ENCODE measurements at regions not wholly inside any gene's neighbourhood (a gene's known extent, or its start where the extent isn't known, plus 50 kb on each side); places are given as distances from the start of the nearest gene placed in this dataset.

DNA sequence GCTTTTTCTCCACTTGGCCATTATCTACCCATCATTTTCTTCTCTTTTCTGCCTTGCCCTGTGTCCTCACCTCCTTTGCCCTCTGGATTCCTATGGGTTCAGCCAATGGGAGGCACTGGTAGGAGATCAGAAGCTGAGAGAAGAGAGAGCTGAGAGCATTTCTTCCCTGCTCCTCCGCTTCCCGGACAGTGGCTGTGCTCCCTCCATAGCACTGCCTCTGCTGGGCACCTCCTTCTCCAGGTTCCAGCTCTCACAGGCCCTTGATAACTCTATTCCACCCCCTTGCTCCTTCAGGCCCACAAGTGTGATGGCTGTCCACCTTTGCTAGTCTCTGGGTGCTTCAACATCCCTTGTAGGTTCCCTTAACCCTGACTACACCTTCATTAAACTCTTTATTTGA, 79.6 kb downstream of the LSM5 start:
- no peak overlapping the region for H3K4me3 ChIP-seq (ENCODE audit: low read depth, low read length)
- TF ChIP-seq, protein P1, sequence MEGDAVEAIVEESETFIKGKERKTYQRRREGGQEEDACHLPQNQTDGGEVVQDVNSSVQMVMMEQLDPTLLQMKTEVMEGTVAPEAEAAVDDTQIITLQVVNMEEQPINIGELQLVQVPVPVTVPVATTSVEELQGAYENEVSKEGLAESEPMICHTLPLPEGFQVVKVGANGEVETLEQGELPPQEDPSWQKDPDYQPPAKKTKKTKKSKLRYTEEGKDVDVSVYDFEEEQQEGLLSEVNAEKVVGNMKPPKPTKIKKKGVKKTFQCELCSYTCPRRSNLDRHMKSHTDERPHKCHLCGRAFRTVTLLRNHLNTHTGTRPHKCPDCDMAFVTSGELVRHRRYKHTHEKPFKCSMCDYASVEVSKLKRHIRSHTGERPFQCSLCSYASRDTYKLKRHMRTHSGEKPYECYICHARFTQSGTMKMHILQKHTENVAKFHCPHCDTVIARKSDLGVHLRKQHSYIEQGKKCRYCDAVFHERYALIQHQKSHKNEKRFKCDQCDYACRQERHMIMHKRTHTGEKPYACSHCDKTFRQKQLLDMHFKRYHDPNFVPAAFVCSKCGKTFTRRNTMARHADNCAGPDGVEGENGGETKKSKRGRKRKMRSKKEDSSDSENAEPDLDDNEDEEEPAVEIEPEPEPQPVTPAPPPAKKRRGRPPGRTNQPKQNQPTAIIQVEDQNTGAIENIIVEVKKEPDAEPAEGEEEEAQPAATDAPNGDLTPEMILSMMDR (IDR thresholded peaks at IDR 0.05; ENCODE audit: insufficient read depth, low read length, missing control alignments), result no peak
- ChIA-PET CTCF (no interaction called here), POLR2A (no interaction called here)
- no peak for DNase-seq (ENCODE audit: low read depth, low spot score)

- no peak overlapping the region for H3K4me3 ChIP-seq (ENCODE audit: low read depth, low read length)
- DNase-seq (ENCODE audit: low read depth, low spot score), result no peak
- CTCF ChIA-PET, result no interaction called here
- TF ChIP-seq, protein P1 (IDR thresholded peaks at IDR 0.05; ENCODE audit: insufficient read depth, low read length, missing control alignments), result no peak
- POLR2A ChIA-PET, result no interaction called here
Measured at GRCh38 chr7:32406386-32406785, 83.8 kb downstream of the LSM5 start.

GRCh38 chr7:32403463-32404229, 86.5 kb downstream of the LSM5 start:
- POLR2A ChIA-PET, result no interaction called here
- no peak overlapping the region for H3K4me3 ChIP-seq (ENCODE audit: low read depth, low read length)
- DNase-seq (ENCODE audit: low read depth, low spot score), result no peak
- TF ChIP-seq, protein P1 (IDR thresholded peaks at IDR 0.05; ENCODE audit: insufficient read depth, low read length, missing control alignments), result no peak
- CTCF ChIA-PET, result no interaction called here

DNA sequence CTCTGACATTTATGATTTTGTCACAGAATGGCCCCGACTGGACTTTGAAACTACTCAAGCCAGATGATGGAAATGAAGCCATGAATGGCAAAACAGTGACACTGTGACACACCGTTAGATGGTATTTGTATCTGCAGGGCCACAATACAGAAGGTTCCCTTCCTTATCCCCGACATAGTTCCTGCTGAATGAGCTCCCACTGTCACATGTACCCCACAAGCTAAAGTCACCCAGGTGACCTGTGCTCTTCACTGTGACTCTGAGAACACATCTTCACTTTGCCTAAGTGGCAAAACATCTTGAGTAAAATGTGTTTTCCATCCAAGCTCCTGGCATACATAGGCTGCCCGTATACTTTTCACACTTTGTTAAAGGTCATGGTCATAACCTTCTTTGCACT, 89.5 kb downstream of the LSM5 start:
- TF ChIP-seq, protein P1 (IDR thresholded peaks at IDR 0.05; ENCODE audit: insufficient read depth, low read length, missing control alignments), result no peak
- no peak overlapping the region for H3K4me3 ChIP-seq (ENCODE audit: low read depth, low read length)
- POLR2A ChIA-PET, result no interaction called here
- CTCF ChIA-PET, result no interaction called here
- DNase-seq (ENCODE audit: low read depth, low spot score), result no peak

DNA sequence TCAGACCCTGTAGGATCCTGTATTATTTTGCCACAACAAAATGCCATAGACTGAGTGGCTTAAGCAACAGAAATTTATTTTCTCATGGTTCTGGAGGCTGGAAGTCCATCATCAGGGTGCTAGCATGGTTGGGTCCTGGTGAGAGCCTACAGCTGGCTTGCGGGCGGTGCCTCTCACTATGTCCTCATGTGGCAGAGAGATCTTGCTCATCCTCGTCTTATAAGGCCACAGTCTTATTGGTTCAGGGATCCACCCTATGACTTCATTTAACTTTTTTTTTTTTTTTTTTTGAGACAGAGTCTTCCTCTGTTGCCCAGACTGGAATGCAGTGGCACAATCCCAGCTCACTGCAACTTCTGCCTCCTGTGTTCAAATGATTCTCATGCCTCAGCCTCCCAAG, 90.9 kb downstream of the LSM5 start:
- no peak for DNase-seq (ENCODE audit: low read depth, low spot score)
- CTCF ChIA-PET, result interaction anchor here (0.5 to 1.0 kb wide), 2 partner anchors 35 to 80 kb away, joined by 3 to 4 read pairs; no protein-coding TSS in a partner anchor
- POLR2A ChIA-PET, result no interaction called here
- TF ChIP-seq, protein P1 (IDR thresholded peaks at IDR 0.05; ENCODE audit: insufficient read depth, low read length, missing control alignments), result no peak
- H3K4me3 ChIP-seq (ENCODE audit: low read depth, low read length), result no peak overlapping the region

- DNase-seq (ENCODE audit: low read depth, low spot score), result no peak
- TF ChIP-seq, protein P1 (IDR thresholded peaks at IDR 0.05; ENCODE audit: insufficient read depth, low read length, missing control alignments), result no peak
- POLR2A ChIA-PET, result no interaction called here
- no peak overlapping the region for H3K4me3 ChIP-seq (ENCODE audit: low read depth, low read length)
- CTCF ChIA-PET, result no interaction called here
Measured at GRCh38 chr7:32395168-32395567, 95.0 kb downstream of the LSM5 start.

All from AG04449 (cell line).